ENCODE measurements at regions not wholly inside any gene's neighbourhood (a gene's known extent, or its start where the extent isn't known, plus 50 kb on each side); places are given as distances from the start of the nearest gene placed in this dataset.

- Histone ChIP-seq H3K4me1 (ENCODE audit: control insufficient read depth in 1 of 2, extremely low read depth in 1 of 2, insufficient read depth in 2 of 2, low read length in 2 of 2) (peaks cover 0 to 5% of the 10 kb centered on the region in 2 experiments), H3K9me3 (no peaks in the 10 kb centered on the region), H3K4me3 (ENCODE audit: control insufficient read depth in 1 of 2, extremely low read depth in 1 of 2, low read length in 1 of 2) (no peak overlapping the region), H3K36me3 (ENCODE audit: control insufficient read depth in 2 of 2, extremely low read depth in 1 of 2, insufficient read depth in 1 of 2, low read length in 1 of 2) (no peaks in the 10 kb centered on the region), H3K27ac (ENCODE audit: low read length) (no peak overlapping the region), H3K27me3 (replicated peaks in 1 of 2; ENCODE audit: control insufficient read depth in 2 of 2, extremely low read depth in 1 of 2, insufficient read depth in 2 of 2, low read length in 1 of 2) (no peaks in the 10 kb centered on the region)
- Mint-ChIP-seq H3K4me1 (no peaks in the 10 kb centered on the region), H3K27me3 (peaks cover 1 to 4% of the 10 kb centered on the region in 2 donors), H3K27ac (no peak overlapping the region), H3K4me3 (no peak overlapping the region), H3K36me3 (peaks cover 15% of the 10 kb centered on the region), H3K9me3 (no peaks in the 10 kb centered on the region)
- CTCF ChIA-PET: no interaction called here
- DNase-seq (no peak), ATAC-seq (replicated peaks in 1 of 4) (no peak)
- WGBS (ENCODE audit: insufficient coverage): 91% methylated on average over 6 of the region's 8 CpGs
- POLR2A ChIA-PET: no interaction called here
Observed at GRCh38 chr7:45975847-45976484, 54.9 kb upstream of the IGFBP3 start.

DNA sequence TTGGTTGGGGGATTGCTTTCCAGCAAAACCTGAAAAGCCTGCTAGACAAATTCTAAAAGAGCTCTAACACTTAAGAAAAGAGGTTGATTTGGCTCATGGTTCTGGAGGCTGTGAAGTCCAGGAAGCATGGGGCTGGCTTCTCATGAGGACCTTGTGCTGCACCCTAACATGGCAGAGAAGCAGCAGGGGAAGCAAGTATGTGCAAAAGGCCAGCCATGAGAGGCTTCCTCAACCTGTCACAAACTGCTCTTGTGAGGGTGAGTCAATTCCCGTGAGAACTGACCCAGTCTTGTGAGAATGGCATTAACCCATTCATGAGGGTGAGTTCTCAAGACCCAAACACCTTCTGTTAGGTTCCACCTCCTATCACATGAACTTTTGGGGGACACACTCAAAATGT, 54.3 kb upstream of the IGFBP3 start:
- ChIA-PET POLR2A (no interaction called here), CTCF (no interaction called here)
- no peak overlapping the region for H3K27ac Mint-ChIP-seq
- Histone ChIP-seq H3K4me3 (ENCODE audit: control insufficient read depth in 1 of 2, extremely low read depth in 1 of 2, low read length in 1 of 2) (no peak overlapping the region), H3K27ac (ENCODE audit: low read length) (no peak overlapping the region), H3K4me1 (ENCODE audit: control insufficient read depth in 1 of 2, extremely low read depth in 1 of 2, insufficient read depth in 2 of 2, low read length in 2 of 2) (peaks cover 0 to 5% of the 10 kb centered on the region in 2 experiments), H3K9me3 (no peaks in the 10 kb centered on the region), H3K27me3 (replicated peaks in 1 of 2; ENCODE audit: control insufficient read depth in 2 of 2, extremely low read depth in 1 of 2, insufficient read depth in 2 of 2, low read length in 1 of 2) (no peaks in the 10 kb centered on the region), H3K36me3 (ENCODE audit: control insufficient read depth in 2 of 2, extremely low read depth in 1 of 2, insufficient read depth in 1 of 2, low read length in 1 of 2) (no peaks in the 10 kb centered on the region)
- H3K4me1 Mint-ChIP-seq: no peaks in the 10 kb centered on the region
- no peaks in the 10 kb centered on the region for H3K9me3 Mint-ChIP-seq
- H3K36me3 Mint-ChIP-seq: peaks cover 11% of the 10 kb centered on the region
- WGBS (ENCODE audit: insufficient coverage): no CpG with 5 or more reads among the region's 1 CpG
- ATAC-seq (replicated peaks in 1 of 4): no peak
- H3K27me3 Mint-ChIP-seq: peaks cover 1 to 4% of the 10 kb centered on the region in 2 donors
- no peak overlapping the region for H3K4me3 Mint-ChIP-seq
- no peak for DNase-seq

- Mint-ChIP-seq H3K4me3 (no peak overlapping the region), H3K4me1 (no peaks in the 10 kb centered on the region), H3K27me3 (peaks cover 1 to 4% of the 10 kb centered on the region in 2 donors), H3K27ac (no peak overlapping the region), H3K36me3 (peaks cover 10% of the 10 kb centered on the region), H3K9me3 (no peaks in the 10 kb centered on the region)
- Histone ChIP-seq H3K4me1 (ENCODE audit: control insufficient read depth in 1 of 2, extremely low read depth in 1 of 2, insufficient read depth in 2 of 2, low read length in 2 of 2) (peaks cover 0 to 5% of the 10 kb centered on the region in 2 experiments), H3K36me3 (ENCODE audit: control insufficient read depth in 2 of 2, extremely low read depth in 1 of 2, insufficient read depth in 1 of 2, low read length in 1 of 2) (no peaks in the 10 kb centered on the region), H3K9me3 (no peaks in the 10 kb centered on the region), H3K4me3 (ENCODE audit: control insufficient read depth in 1 of 2, extremely low read depth in 1 of 2, low read length in 1 of 2) (no peak overlapping the region), H3K27me3 (replicated peaks in 1 of 2; ENCODE audit: control insufficient read depth in 2 of 2, extremely low read depth in 1 of 2, insufficient read depth in 2 of 2, low read length in 1 of 2) (no peaks in the 10 kb centered on the region), H3K27ac (ENCODE audit: low read length) (no peak overlapping the region)
- ChIA-PET CTCF (no interaction called here), POLR2A (no interaction called here)
- DNase-seq: no peak
- ATAC-seq (replicated peaks in 1 of 4): no peak
- WGBS (ENCODE audit: insufficient coverage): 91% methylated on average over 9 of the region's 12 CpGs
Observed at GRCh38 chr7:45974540-45975360, 53.7 kb upstream of the IGFBP3 start.

- DNase-seq (no peak), ATAC-seq (replicated peaks in 1 of 4) (no peak)
- Mint-ChIP-seq H3K4me1 (no peaks in the 10 kb centered on the region), H3K36me3 (peaks cover 4% of the 10 kb centered on the region), H3K4me3 (no peak overlapping the region), H3K27ac (no peak overlapping the region), H3K27me3 (peaks cover 1 to 4% of the 10 kb centered on the region in 2 donors), H3K9me3 (no peaks in the 10 kb centered on the region)
- H3K27me3 ChIP-seq (replicated peaks in 1 of 2; ENCODE audit: control insufficient read depth in 2 of 2, extremely low read depth in 1 of 2, insufficient read depth in 2 of 2, low read length in 1 of 2): no peaks in the 10 kb centered on the region
- CTCF ChIA-PET: no interaction called here
- H3K36me3 ChIP-seq (ENCODE audit: control insufficient read depth in 2 of 2, extremely low read depth in 1 of 2, insufficient read depth in 1 of 2, low read length in 1 of 2): no peaks in the 10 kb centered on the region
- POLR2A ChIA-PET: no interaction called here
- H3K27ac ChIP-seq (ENCODE audit: low read length): no peak overlapping the region
- peaks cover 0 to 5% of the 10 kb centered on the region in 2 experiments for H3K4me1 ChIP-seq (ENCODE audit: control insufficient read depth in 1 of 2, extremely low read depth in 1 of 2, insufficient read depth in 2 of 2, low read length in 2 of 2)
- no peaks in the 10 kb centered on the region for H3K9me3 ChIP-seq
- 64% methylated on average over 5 of the region's 14 CpGs for WGBS (ENCODE audit: insufficient coverage)
- no peak overlapping the region for H3K4me3 ChIP-seq (ENCODE audit: control insufficient read depth in 1 of 2, extremely low read depth in 1 of 2, low read length in 1 of 2)
Observed at GRCh38 chr7:45973725-45974532, 52.9 kb upstream of the IGFBP3 start.

DNA sequence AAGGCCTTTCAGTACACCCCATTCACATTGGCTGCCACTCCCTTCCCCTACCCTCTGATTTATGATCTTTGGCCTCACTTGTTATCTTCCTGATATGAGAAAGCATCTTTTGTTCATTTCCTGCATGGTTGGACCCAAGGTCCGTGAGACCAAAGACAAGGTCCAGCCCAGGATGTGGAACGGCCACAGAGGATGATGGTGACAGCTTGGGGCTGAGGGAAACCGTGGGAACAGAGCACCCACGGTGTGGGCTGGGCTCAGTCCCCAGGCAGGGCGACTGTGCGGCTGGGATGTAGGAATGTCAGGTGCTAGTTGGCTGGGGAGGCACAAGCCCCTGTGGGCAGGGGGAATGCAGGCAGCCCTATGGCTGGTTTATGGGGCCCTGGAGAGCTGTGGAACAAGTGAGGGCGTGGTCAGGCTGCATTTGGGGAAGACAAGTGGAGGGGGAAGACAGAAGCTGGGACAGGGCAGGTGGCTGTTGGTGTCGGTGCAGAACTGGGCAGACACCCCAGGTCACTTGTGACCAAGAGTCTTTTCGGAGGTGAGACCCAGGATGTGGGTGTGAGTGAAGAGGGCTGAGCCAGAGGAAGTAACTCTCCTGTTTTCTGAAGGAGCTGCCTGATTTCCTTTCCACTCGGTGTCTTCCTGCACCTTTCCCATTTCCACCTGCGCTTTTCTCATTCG, 51.7 kb upstream of the IGFBP3 start:
- Histone ChIP-seq H3K9me3 (no peaks in the 10 kb centered on the region), H3K36me3 (ENCODE audit: control insufficient read depth in 2 of 2, extremely low read depth in 1 of 2, insufficient read depth in 1 of 2, low read length in 1 of 2) (no peaks in the 10 kb centered on the region), H3K4me3 (ENCODE audit: control insufficient read depth in 1 of 2, extremely low read depth in 1 of 2, low read length in 1 of 2) (no peak overlapping the region), H3K27me3 (replicated peaks in 1 of 2; ENCODE audit: control insufficient read depth in 2 of 2, extremely low read depth in 1 of 2, insufficient read depth in 2 of 2, low read length in 1 of 2) (no peaks in the 10 kb centered on the region), H3K4me1 (ENCODE audit: control insufficient read depth in 1 of 2, extremely low read depth in 1 of 2, insufficient read depth in 2 of 2, low read length in 2 of 2) (peaks cover 0 to 5% of the 10 kb centered on the region in 2 experiments), H3K27ac (ENCODE audit: low read length) (no peak overlapping the region)
- no peak for DNase-seq
- ChIA-PET CTCF (no interaction called here), POLR2A (no interaction called here)
- 52% methylated on average over 10 of the region's 12 CpGs for WGBS (ENCODE audit: insufficient coverage)
- no peaks in the 10 kb centered on the region for H3K4me1 Mint-ChIP-seq
- no peak overlapping the region for H3K4me3 Mint-ChIP-seq
- H3K9me3 Mint-ChIP-seq: no peaks in the 10 kb centered on the region
- H3K27ac Mint-ChIP-seq: no peak overlapping the region
- no peak for ATAC-seq (replicated peaks in 1 of 4)
- H3K36me3 Mint-ChIP-seq: peaks cover 4% of the 10 kb centered on the region
- H3K27me3 Mint-ChIP-seq: peaks cover 1 to 8% of the 10 kb centered on the region in 2 donors

- Mint-ChIP-seq H3K4me1 (no peaks in the 10 kb centered on the region), H3K36me3 (peaks cover 4% of the 10 kb centered on the region), H3K9me3 (no peaks in the 10 kb centered on the region), H3K27ac (no peak overlapping the region), H3K27me3 (peaks cover under 1 to 8% of the 10 kb centered on the region in 2 donors), H3K4me3 (no peak overlapping the region)
- DNase-seq (no peak), ATAC-seq (replicated peaks in 1 of 4) (no peak)
- Histone ChIP-seq H3K4me3 (ENCODE audit: control insufficient read depth in 1 of 2, extremely low read depth in 1 of 2, low read length in 1 of 2) (no peak overlapping the region), H3K27ac (ENCODE audit: low read length) (no peak overlapping the region), H3K4me1 (ENCODE audit: control insufficient read depth in 1 of 2, extremely low read depth in 1 of 2, insufficient read depth in 2 of 2, low read length in 2 of 2) (peaks cover 0 to 5% of the 10 kb centered on the region in 2 experiments), H3K36me3 (ENCODE audit: control insufficient read depth in 2 of 2, extremely low read depth in 1 of 2, insufficient read depth in 1 of 2, low read length in 1 of 2) (no peaks in the 10 kb centered on the region), H3K27me3 (replicated peaks in 1 of 2; ENCODE audit: control insufficient read depth in 2 of 2, extremely low read depth in 1 of 2, insufficient read depth in 2 of 2, low read length in 1 of 2) (no peaks in the 10 kb centered on the region), H3K9me3 (no peaks in the 10 kb centered on the region)
- 65% methylated on average over 3 of the region's 5 CpGs for WGBS (ENCODE audit: insufficient coverage)
- POLR2A ChIA-PET: no interaction called here
- CTCF ChIA-PET: no interaction called here
Observed at GRCh38 chr7:45971661-45972175, 50.6 kb upstream of the IGFBP3 start.

All from T-cell (primary cell).